Sciatic nerve (tissue), 2 donors: ENCODE measurements at regions not wholly inside any gene's neighbourhood (a gene's known extent, or its start where the extent isn't known, plus 50 kb on each side); places are given as distances from the start of the nearest gene placed in this dataset.

Source experiments
- ATAC-seq: fragments of 200-7000 bp; cut with Tn5 transposase; one replicate; pipeline ENCODE4 v1.9.1; 2020; ENCODE audit warnings: mild to moderate bottlenecking, moderate library complexity
- DNase-seq: peaks from one replicate; pipeline ENCODE4 v3.0.0-alpha.2; 2020; ENCODE audit warnings: low spot score
- intact Hi-C: fragments of 100-400 bp; cut with DNase I; formaldehyde crosslinking; loops from one replicate; pipeline ENCODE4 v1.14.2; 2022
- donor health status: DM: no; HTN: no; CAD: no.
- donor health status: DM: no; HTN: no; CAD: no.

DNA sequence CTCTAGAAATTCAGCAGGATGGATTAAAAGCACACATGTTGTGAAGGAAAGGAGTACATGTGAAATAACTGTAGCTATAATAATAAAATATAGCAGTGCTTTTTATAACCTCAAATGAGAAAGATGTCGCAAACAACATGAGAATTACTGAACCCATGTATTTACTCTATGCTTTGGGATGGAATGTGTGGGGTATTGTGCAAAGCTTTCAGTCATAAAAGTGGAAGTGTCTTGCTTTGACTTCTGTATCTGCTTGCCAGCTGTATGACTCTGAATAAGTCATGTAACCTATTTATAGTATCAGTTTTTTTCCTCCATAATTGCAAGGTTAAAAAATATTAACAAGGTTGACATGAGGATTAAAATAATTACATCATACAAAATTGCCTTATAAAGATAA lies 519.3 kb upstream of the CADM2 start:
- ATAC-seq (no peak), DNase-seq (no peak)
- intact Hi-C loops, result no loop called here

DNA sequence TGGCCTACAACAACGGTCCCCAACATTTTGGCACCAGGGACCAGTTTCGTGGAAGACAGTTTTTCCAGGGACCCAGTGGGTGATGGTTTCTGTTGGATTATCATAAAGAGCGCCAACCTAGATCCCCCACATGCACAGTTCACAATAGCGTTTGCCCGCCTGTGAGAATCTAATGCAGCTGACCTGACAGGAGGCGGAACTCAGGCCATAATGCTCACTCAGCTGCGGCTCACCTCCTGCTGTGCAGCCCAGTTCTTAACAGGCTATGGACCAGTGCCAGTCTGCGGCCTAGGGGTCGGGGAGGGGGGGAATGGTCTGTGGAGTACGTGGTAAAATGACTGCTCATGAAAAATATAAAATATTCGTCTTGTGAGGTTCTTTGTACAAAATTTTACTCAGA lies 518.5 kb upstream of the CADM2 start:
- ATAC-seq (no peak), DNase-seq (no peak)
- intact Hi-C loops, result no loop called here

DNA sequence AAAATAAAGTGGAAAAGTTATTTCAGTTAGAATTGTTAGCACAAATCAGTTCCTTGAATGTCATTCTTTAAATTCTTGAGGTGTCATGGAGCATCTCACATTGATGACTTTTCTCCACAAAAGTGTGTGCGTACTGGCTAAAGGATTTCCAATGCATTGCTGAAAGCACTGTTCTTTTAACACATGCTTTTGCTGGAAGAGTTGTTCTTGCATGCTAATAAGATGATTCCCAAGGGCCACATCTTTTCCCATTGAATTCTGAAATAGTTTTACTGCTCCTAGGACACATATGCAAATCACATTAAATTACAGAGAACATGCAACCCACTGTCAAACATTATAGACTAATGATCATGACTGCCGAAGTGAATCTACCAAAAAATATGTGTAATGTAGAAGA lies 516.3 kb upstream of the CADM2 start:
- intact Hi-C loops, result no loop called here
- DNase-seq (no peak), ATAC-seq (no peak)

DNA sequence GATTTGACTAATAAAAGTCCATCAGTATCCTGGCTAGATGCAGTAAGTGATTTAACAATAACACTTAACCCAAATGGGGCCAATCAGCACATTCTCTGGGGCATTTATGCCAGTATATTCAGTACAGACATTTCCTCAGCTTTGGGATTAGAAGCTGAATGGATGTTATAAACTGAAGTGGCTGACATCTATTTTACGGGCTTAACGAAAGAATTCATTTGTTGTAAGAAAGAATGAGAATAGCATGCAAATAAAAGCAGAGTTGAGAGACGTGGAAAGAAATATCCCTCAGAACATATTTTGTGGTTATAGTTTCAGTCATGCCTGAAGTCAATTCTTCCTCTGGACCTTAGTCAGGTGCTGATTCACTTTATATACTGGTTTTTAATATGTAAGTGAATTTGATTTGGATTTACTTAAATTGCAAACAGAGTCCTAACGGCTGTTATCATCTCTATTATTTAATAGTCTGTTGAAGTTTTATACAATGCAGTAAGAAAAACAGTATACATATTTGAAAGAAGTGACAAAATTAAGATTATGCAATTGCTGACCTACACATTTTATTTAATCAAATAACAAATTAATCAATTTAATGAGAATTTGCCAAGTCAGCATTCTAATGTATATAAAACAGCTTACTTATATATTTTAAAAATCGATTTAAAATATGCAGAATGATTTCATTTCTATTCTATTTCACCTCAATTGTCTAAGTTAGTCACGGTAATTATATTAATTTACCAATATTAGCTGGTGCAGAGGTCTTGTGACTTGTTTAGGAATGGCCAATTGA lies 513.9 kb upstream of the CADM2 start:
- ATAC-seq (no peak), DNase-seq (no peak)
- intact Hi-C loops, result no loop called here

DNA sequence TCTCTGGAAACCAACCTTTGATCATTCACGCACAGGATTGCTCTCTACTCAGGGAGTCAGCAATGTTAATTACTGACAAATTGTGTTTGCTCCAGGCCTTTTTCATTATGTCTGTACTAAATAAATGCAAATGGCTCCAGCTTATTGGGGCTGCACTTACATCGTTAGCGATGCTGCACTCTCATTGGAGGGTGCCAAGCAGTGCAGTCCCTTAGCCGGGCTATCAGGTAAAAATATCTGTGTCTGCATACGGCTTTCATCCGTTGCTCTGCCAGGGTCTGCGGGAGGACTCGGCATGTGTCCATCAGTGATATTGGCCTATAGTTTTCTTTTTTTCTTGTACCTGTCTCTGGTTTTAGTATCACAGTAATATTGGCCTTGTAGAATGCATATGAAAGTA lies 471.5 kb upstream of the CADM2 start:
- intact Hi-C loops, result no loop called here
- ATAC-seq (no peak), DNase-seq (no peak)

DNA sequence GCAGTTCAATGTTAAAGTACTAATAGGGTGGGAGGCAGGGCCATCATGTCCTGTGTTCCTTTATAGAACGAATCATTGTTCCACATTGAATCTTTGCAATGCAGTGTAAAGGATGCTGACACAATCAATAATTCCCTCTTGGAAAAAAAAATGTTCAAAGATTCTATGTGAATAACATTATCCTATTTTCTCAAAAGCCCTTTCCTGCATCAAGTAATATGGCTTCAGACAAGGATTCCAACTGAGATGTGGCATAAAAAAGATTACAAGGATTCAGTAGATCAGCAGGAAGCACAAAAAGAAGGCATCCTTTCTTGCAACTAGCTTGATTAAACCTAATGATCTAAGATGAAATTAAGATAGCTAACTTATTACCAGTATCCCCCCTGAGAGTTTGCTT lies 454.0 kb upstream of the CADM2 start:
- no peak for DNase-seq
- intact Hi-C loops, result no loop called here
- no peak for ATAC-seq

DNA sequence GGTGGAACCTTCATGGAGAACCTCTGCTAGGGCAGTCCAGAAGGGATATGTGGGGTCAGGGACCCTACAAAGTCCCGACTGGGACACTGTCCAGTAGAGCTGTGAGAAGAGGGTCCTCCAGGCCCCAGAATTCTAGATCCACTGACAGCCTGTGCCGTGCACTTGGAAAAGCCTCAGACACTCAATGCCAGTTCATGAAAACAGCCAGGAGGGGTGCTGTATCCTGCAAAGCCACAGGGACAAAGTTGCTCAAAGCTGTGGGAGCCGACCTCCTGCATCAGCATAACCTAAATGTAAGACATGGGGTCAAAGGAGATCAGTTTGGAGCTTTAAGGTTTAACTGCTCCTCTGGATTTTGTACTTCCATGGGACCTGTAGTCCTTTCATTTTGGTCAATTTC lies 448.8 kb upstream of the CADM2 start:
- intact Hi-C loops, result no loop called here
- DNase-seq, result no peak
- no peak for ATAC-seq

DNA sequence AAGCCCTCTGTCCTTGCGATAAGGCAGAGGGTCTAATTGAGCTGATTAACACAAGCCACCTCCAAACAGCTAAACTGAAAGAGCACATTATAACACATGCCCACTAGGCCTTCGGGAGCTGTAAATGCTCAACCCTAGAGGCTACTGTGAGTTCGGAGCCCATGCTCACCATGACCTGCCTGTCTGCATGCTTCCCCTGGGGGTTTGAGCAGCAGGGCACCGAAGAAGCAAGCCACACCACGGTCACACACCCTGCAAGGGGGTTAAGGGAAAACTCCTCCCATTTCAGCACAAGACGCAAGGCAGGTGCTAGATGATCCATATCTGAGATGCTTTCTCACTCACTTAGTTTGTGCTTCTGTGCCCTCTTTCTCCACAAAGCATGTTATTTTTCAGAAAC lies 435.9 kb upstream of the CADM2 start:
- intact Hi-C loops, result no loop called here
- DNase-seq (no peak), ATAC-seq (no peak)

DNA sequence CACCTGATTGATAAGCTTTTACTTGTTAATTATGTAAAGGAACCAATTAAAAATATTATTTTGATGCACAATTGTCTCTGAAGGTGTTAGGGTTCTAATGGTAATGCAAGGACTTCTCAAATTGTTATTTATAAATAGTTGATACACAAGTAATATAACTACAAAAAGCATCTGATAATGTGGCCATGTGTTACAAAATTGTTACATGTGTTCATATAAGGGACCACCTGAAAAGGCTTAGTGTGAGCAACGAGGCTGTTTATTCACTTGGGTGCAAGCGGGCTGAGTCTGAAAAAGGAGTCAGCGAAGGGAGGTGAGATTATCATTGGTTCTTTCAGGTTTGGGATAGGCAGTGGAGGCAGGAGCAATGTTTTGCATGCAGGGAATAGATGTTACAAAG lies 421.9 kb upstream of the CADM2 start:
- no peak for DNase-seq
- intact Hi-C loops, result no loop called here
- ATAC-seq, result no peak

DNA sequence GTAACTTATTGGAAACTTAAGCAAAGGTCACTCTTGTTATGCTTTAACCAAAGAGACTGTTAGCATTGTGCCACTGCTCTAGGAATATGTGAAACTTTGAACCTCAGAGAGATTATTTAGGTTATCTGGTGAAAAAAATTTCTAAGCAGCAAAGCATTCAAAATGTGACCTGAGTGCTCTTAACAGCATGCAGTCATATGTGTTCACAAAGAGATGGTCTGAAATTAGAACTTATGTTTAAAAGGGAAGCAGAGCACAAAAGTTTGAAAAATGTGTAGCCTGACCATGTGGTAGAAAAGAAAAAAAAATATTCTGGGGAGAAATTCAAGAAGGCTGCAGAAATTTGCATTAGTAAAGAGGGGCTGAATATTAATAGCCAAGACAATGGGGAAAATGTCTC lies 420.2 kb upstream of the CADM2 start:
- no peak for ATAC-seq
- no peak for DNase-seq
- intact Hi-C loops, result no loop called here

DNA sequence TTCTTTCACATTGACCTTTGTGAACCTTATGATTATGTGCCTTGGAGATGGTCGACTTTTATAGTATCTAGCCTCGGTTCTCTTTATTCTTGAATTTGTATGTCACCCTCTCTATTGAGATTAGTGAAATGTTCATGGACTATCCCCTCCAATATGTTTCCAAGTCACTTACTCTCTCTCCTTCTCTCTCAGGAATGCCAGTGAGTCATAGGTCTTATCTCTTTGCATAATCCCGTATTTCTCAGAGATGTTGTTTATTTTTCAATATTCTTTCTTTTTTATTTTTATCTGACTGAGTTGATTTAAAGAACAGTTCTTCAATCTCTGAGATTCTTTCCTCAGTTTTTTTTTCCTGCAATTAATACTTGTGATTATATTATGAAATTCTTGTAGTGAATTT lies 411.6 kb upstream of the CADM2 start:
- intact Hi-C loops, result no loop called here
- ATAC-seq, result no peak

DNA sequence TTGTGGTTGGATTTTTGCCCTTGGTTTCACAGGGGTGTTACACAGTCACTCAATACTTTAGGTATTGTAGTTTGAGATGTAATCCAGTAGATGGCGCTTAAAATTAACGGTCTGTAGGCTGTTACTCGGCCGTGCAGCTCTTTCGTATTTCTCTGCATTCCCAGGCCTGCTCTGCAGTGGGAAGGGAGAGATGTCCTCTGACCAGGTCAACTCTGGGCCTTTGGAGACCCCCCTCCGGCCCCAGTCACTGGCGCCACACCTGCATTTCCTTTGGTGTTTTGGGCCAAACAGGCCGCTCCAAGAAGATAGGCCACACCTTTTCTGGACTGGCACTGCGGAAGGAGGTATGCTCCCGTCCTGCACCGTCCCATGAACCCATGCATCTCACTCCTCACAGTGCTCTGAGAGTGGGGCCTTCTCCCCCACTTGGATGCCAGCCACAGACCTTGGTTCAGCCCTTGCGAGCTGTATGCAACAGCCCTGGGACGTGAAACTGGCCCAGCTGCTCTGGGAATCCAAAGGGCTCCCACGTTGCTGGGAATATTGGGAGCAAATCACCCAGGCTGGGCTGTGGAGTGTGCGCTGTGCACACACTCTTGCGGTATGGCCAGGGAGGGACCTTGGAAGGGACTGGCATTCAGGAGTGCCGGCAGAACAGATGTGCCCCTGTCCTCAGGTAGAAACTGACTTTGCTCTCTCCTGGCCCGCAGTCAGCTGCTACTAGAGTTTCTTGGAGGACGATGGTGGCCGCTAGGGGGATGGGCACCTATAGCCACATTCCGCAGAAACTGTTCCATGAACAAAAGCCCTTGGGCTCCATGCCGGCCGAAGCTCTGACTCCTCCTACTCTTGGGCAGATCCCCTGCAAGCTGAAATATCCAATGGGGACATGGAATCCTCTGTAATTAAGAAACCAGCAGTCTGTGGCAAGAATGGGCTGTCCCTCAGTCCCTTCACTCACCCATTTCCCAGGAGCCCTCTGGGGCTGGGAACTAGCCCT lies 410.5 kb upstream of the CADM2 start:
- intact Hi-C loops, result no loop called here
- ATAC-seq (peak; percentile 66), DNase-seq (no peak)

More for the DNA sequence above, 411.6 kb upstream of the CADM2 start:
- DNase-seq, result no peak

DNA sequence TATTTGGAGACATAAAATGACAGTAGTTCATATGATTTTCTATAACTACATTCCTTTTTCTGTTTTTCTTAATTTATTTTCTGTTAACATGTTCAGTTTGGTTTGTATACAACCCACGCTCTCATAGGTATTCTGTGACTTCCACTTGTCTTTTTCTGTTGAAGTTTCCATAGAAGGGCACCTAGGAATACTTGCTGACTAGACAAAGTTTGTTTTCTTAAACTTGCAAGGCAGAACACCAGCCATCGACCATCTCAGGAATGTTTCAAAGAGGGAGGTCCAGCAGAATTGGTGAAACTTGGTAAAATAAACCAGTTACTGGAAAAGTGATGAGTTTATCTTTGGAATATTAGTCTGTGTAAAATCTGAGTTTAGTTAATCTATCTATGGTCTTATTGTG lies 403.2 kb upstream of the CADM2 start:
- intact Hi-C loops, result no loop called here
- DNase-seq, result no peak
- no peak for ATAC-seq

DNA sequence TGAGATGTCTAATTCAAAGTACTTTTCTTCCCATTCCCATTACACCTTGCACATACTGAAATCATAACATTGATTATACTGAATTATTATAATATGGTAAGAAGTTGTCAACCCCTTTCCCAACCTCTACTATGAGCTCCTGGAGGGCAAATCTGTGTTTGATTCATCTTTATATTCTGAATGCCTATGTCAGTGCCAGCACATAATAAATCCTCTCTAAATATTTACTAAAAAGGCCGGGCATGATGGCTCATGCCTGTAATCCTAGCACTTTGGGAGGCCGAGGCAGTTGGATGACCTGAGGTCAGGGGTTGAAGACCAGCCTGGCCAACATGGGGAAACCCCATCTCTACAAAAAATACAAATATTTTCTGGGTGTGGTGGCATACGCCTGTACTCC lies 392.5 kb upstream of the CADM2 start:
- DNase-seq (no peak), ATAC-seq (no peak)
- intact Hi-C loops, result no loop called here

DNA sequence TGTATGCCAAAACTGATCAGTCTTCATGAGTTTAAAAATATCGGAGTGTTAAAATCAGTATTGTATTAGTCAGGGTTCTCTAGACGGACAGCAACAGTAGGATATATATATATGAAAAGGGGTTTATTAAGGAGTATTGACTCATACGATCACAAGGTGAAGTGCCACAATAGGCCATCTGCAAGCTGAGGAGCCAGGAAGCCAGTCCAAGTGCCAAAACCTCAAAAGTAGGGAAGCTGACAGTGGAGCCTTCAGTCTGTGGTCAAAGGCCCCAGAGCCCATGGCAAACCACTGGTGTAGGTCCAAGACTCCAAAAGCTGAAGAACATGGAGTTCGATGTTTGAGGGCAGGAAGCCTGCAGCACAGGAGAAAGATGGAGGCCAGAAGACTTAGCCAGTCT lies 391.0 kb upstream of the CADM2 start:
- intact Hi-C loops, result no loop called here
- no peak for DNase-seq
- no peak for ATAC-seq

DNA sequence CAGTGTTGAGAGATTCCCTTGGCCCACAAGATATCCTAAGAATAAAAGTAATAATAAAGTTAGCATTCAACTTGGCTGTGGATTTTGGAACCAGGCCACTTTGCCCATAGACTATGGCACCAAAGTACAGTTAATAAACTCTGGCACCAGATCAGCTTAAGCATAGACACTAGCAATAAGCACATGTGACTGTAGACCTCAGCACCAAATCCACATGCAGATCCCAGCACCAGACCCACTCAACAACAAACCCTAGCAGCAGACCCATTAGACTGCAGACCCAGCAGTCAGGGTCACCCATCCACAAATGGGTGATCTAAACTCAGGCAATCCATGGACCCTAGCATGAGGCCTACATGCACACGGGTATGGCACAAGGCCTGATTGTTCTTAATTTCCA lies 384.8 kb upstream of the CADM2 start:
- DNase-seq (no peak), ATAC-seq (no peak)
- intact Hi-C loops, result no loop called here

DNA sequence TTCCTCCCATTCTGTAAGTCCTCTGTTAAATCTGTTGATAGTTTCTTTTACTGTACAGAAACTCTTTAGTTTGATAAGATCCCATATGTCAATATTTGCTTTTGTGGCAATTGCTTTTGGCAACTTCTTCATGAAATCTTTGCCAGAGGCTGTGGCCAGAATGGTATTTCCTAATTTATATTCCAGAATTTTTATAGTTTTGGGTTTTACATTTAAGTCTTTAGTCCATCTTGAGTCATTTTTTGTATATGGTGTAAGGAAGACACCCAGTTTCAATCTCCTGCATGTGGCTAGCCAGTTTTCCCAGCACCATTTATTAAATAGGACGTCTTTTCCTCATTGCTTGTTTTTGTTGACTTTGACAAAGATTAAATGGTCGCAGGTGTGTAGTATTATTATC lies 372.4 kb upstream of the CADM2 start:
- no peak for ATAC-seq
- intact Hi-C loops, result no loop called here
- no peak for DNase-seq

DNA sequence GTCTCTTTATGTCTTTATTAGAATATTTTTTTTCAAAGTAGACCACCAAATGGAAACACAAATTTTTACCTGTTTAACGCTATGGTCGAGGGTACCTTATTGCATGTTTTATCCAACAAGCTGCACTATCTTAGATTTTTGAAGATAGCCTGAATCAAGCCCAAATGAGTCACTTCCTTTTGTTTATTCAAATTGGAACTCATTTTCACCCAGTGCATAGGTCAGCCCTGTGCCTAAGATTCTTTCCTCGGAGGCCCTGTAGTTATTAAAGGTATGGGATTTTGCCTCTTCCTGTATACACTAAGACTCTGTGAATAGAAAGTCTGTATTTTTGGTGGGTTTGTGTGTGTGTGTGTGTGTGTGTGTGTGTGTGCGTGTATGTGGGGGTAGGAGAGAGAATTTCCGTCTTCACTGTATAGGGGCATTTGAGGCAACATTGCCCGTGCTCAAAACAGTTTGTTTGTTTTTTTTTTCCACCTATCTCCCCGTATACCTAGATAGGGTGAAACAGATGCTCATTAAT lies 358.0 kb upstream of the CADM2 start:
- ATAC-seq (no peak), DNase-seq (no peak)
- intact Hi-C loops, result no loop called here

DNA sequence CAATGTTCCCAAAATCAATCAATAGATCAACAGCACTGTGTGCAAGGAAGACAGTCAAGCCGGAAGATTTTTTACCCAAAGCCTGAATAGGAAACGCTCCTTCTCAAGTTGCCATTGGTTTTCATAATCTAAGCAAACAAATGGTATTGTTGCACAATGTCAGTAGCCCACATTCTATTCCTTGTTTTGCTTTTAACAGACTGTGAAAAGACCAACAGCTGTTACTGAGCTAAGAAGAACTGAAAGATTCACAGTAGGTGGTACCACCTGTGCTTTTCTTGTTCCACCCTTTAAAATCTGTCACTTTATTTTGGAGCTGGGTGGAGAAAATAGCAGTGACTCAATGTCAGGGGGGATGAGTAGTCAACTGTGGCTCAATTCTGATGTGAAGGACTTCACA lies 357.5 kb upstream of the CADM2 start:
- intact Hi-C loops, result no loop called here
- no peak for ATAC-seq
- no peak for DNase-seq

DNA sequence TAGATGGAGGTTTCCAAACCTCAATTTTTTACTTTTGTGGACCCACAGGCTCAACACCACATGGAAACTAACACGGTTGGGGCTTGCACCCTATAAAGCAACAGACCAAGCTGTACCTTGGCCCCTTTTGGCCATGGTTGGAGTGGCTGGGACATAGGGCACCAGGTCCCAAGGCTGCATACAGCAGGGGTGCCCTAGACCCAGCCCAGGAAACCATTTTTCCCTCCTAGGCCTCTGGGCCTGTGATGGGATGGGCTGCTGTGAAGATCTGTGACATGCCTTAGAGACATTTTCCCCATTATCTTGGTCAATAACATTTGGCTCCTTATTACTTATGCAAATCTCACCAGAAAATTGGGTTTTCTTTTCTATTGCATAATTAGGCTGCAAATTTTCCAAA lies 337.0 kb upstream of the CADM2 start:
- no peak for ATAC-seq
- no peak for DNase-seq
- intact Hi-C loops, result no loop called here
